RWPE2 (cell line): ENCODE measurements at regions not wholly inside any gene's neighbourhood (a gene's known extent, or its start where the extent isn't known, plus 50 kb on each side); places are given as distances from the start of the nearest gene placed in this dataset.
A peak's percentile ranks its signal among the peaks of the same experiment; 100 is the strongest.

ENCODE experiments used
- ATAC-seq: fragments of 200-7000 bp; cut with Tn5 transposase; 3 replicates; pipeline ENCODE4 v1.9.1; 2021; ENCODE audit warnings: low read depth
- DNase-seq: peaks from one replicate; pipeline ENCODE4 v3.0.0-alpha.2; 2020; ENCODE audit warnings: low spot score
- H3K27ac ChIP-seq: fragments of 450-650 bp; 2 replicates; pipeline ENCODE4 v1.5.1; 2017; ENCODE audit warnings: mild to moderate bottlenecking; ENCODE audit not compliant: poor library complexity, severe bottlenecking
- H3K27me3 ChIP-seq: fragments of 250-450 bp; sonication (Bioruptor Pico); 2 replicates; pipeline ENCODE4 v1.5.1; 2021; ENCODE audit warnings: mild to moderate bottlenecking, moderate library complexity; ENCODE audit not compliant: insufficient read depth, poor library complexity, severe bottlenecking
- H3K36me3 ChIP-seq: fragments of 250-450 bp; sonication (Bioruptor Pico); 2 replicates; pipeline ENCODE4 v1.5.1; 2020; ENCODE audit warnings: low read depth, mild to moderate bottlenecking, moderate library complexity
- H3K4me1 ChIP-seq: fragments of 250-450 bp; sonication (Bioruptor Pico); 2 replicates; pipeline ENCODE4 v1.5.1; 2021; ENCODE audit warnings: mild to moderate bottlenecking, moderate library complexity; ENCODE audit not compliant: insufficient read depth, poor library complexity, severe bottlenecking
- H3K4me3 ChIP-seq: fragments of 250-450 bp; sonication (Bioruptor Pico); 2 replicates; pipeline ENCODE4 v1.5.1; 2021; ENCODE audit warnings: mild to moderate bottlenecking, moderate library complexity; ENCODE audit not compliant: severe bottlenecking
- H3K9me3 ChIP-seq: fragments of 250-450 bp; sonication (Bioruptor Pico); 2 replicates; pipeline ENCODE4 v1.5.1; 2021; ENCODE audit warnings: mild to moderate bottlenecking, moderate library complexity; ENCODE audit not compliant: severe bottlenecking
- TF ChIP-seq, protein P1 (sequence below): fragments of 450-650 bp; IDR thresholded peaks from one replicate; pipeline ENCODE4 v1.5.1; 2017; ENCODE audit warnings: mild to moderate bottlenecking, moderate library complexity; ENCODE audit not compliant: poor library complexity, severe bottlenecking

DNA sequence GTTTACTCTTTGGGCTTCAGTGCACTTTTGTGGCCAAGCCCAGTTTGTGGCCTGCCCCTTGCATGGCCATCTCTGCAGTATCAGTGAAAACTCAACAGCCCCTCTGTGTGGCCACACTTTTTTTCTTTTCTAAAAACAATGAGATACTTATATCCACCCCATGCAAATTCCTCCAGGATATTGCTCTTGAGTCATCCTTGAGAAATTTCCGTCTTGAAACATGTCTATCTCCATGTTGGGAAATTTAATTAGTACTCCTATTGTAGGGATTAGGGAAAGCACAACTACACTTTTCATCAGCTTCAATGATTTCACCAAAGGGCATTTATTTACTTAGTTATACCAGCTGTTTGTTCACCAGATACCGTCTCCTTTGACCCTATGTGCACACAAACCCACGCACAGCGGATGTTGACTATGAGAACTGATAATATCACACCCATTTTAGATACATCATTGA, 993.1 kb downstream of the TSN start:
- TF ChIP-seq, protein P1, sequence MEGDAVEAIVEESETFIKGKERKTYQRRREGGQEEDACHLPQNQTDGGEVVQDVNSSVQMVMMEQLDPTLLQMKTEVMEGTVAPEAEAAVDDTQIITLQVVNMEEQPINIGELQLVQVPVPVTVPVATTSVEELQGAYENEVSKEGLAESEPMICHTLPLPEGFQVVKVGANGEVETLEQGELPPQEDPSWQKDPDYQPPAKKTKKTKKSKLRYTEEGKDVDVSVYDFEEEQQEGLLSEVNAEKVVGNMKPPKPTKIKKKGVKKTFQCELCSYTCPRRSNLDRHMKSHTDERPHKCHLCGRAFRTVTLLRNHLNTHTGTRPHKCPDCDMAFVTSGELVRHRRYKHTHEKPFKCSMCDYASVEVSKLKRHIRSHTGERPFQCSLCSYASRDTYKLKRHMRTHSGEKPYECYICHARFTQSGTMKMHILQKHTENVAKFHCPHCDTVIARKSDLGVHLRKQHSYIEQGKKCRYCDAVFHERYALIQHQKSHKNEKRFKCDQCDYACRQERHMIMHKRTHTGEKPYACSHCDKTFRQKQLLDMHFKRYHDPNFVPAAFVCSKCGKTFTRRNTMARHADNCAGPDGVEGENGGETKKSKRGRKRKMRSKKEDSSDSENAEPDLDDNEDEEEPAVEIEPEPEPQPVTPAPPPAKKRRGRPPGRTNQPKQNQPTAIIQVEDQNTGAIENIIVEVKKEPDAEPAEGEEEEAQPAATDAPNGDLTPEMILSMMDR, result peak; percentile 62
- Histone ChIP-seq H3K9me3 (no peaks in the 10 kb centered on the region), H3K4me3 (no peak overlapping the region), H3K27me3 (no peaks in the 10 kb centered on the region), H3K27ac (peak overlapping the region; percentile 50), H3K4me1 (peaks cover 18% of the 10 kb centered on the region), H3K36me3 (no peaks in the 10 kb centered on the region)
- peak; percentile 95 for ATAC-seq
- DNase-seq, result no peak

DNA sequence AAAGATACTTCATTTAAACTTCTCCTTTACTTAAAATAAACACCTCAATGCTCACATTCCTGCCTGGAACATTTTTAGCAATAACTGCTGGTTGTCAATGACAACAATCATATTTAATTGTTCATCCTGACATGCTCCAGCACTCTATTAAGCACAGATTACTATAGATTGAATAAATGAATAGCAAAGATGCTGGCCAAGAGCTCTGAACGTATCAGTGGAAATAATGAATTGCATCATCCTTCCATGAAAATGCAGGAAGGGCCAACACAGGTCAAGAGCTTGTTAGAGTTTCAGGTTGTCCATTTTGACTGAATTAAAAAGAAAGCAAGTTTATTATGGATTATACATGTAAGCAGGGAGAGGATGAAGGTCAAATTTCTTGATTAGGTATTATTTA, 994.0 kb downstream of the TSN start:
- no peak for DNase-seq
- Histone ChIP-seq H3K4me1 (peaks cover 18% of the 10 kb centered on the region), H3K27me3 (no peaks in the 10 kb centered on the region), H3K36me3 (no peaks in the 10 kb centered on the region), H3K27ac (peak overlapping the region; percentile 50), H3K4me3 (no peak overlapping the region), H3K9me3 (no peaks in the 10 kb centered on the region)
- TF ChIP-seq, protein P1, result no peak
- no peak for ATAC-seq

DNA sequence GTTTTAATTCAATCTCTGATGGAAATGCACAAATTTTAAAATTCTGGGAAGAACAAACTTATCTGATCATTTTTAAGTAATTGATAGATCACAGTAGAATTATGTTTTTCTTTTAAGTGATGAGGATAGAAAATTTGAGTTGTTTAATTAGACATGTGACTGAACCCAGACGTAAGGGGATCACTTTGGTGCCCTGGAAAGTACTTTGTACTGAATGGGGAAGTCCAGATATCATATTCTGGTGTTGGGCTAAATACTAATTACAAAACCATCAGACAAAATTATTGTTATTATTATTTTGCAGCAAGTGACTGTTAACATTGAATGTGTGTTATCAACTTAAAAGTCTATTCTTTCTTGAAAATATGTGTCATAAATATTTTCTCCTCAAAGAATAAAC, 994.6 kb downstream of the TSN start:
- Histone ChIP-seq H3K36me3 (no peaks in the 10 kb centered on the region), H3K9me3 (no peaks in the 10 kb centered on the region), H3K4me1 (peaks cover 18% of the 10 kb centered on the region), H3K27ac (no peak overlapping the region), H3K27me3 (no peaks in the 10 kb centered on the region), H3K4me3 (no peak overlapping the region)
- no peak for ATAC-seq
- DNase-seq, result no peak
- TF ChIP-seq, protein P1, result no peak

DNA sequence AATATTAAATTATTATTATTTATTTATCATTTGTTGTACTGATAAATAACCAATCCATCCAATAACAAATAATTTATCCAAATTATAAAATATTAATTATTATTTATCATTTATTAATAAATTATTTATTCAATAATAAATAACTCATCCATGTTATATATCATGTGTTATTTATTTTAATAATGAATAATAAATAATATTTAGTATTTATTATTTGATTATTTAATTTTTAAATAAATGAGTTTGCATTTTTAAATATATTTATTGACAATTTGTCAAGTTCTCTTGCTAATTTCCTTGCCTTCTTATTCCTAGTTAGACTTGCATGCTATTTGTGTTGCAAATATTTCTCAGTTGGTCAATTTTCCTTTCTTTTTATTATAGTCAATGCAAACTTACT, 995.4 kb downstream of the TSN start:
- no peak overlapping the region for H3K27ac ChIP-seq
- no peaks in the 10 kb centered on the region for H3K36me3 ChIP-seq
- no peaks in the 10 kb centered on the region for H3K27me3 ChIP-seq
- no peak overlapping the region for H3K4me3 ChIP-seq
- no peak for DNase-seq
- H3K9me3 ChIP-seq, result no peaks in the 10 kb centered on the region
- TF ChIP-seq, protein P1, result no peak
- no peak for ATAC-seq
- peaks cover 18% of the 10 kb centered on the region for H3K4me1 ChIP-seq

DNA sequence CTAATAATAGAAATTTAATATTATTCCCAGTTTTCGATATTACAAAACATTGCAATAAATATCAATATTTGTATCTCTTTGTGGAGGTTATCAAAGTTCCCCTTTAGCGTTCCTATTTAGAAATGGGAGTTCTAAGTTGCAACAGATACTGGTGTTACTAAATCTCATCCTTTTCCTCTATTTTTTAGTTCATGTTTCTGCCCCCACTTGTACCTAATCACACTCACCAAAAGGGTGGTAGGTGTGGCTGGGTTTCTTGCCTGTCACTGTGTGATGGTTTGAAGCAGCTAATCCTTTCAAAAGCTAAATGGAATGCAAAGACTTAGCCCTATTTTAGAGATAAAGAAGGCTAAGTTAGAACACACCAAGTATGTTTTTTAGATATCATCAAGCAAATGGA, 997.9 kb downstream of the TSN start:
- TF ChIP-seq, protein P1, result no peak
- H3K9me3 ChIP-seq, result no peaks in the 10 kb centered on the region
- ATAC-seq (no peak), DNase-seq (no peak)
- H3K4me1 ChIP-seq, result peaks cover 14% of the 10 kb centered on the region
- no peak overlapping the region for H3K27ac ChIP-seq
- H3K4me3 ChIP-seq, result no peak overlapping the region
- H3K36me3 ChIP-seq, result no peaks in the 10 kb centered on the region
- no peaks in the 10 kb centered on the region for H3K27me3 ChIP-seq
